ENCODE measurements at regions not wholly inside any gene's neighbourhood (a gene's known extent, or its start where the extent isn't known, plus 50 kb on each side); places are given as distances from the start of the nearest gene placed in this dataset.

DNA sequence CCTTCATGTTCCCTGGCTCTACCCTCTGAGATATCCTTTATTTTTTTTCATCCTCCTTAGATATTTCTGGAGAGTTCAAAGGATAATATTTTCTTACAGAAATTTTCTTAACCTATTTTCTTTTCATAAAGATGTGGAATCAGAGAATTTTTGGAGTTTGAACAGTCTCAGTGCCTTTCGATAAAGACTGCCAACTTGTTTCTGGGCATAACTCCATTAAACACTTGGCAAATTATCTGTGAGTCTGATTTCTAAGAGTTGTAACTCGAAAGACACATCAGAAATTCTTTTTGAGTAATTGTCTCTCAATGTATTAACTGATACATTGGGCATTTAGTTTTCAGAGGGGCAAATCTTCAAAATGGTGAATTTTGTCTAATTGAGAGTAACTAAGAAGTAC lies 1255.6 kb downstream of the NCAM2 start:
- intact Hi-C loops (cut with micrococcal nuclease; ENCODE audit: unreplicated experiment), result no loop called here
- H3K4me1 ChIP-seq (ENCODE audit: control insufficient read depth, insufficient read depth, low read length), result no peaks in the 10 kb centered on the region
- DNase-seq (ENCODE audit: low read depth, low spot score), result no peak
- ChIA-PET SMC1A (ENCODE audit: uncharacterized antibody, unreplicated experiment) (no interaction called here), CTCF (no interaction called here), RAD21 (ENCODE audit: unreplicated experiment) (no interaction called here), POLR2A (no interaction called here)
- whole genome bisulfite sequencing (ENCODE audit: insufficient coverage, insufficient replicate concordance, low lambda C conversion rate, missing lambda C conversion rate), result 19% methylated on average over 2 of the region's 2 CpGs
- no peak for ATAC-seq
- H3K4me2 ChIP-seq (ENCODE audit: control insufficient read depth, insufficient read depth), result no peak overlapping the region
- H2AFZ ChIP-seq (ENCODE audit: control insufficient read depth, low read depth, low read length), result no peak overlapping the region
- in situ Hi-C loops (cut with MboI), result no loop called here
- no TSS peak for BruUV-seq (replicated peaks)
- H3K9ac ChIP-seq (ENCODE audit: control insufficient read depth, insufficient read depth, low read length), result no peak overlapping the region
- no peaks in the 10 kb centered on the region for H3K9me3 ChIP-seq (replicated peaks; ENCODE audit: control insufficient read depth, insufficient read depth, low read length)
- no peaks in the 10 kb centered on the region for H4K20me1 ChIP-seq (ENCODE audit: control insufficient read depth, insufficient read depth)
- no peak for TF ChIP-seq NR2F1 (conservative IDR thresholded peaks at IDR 0.05)
- TF ChIP-seq SMAD5 (IDR thresholded peaks at IDR 0.05; ENCODE audit: low read depth), result no peak
- no peak for TF ChIP-seq MEF2B (IDR thresholded peaks at IDR 0.05; ENCODE audit: partially characterized antibody, poor library complexity, severe bottlenecking)
- TF ChIP-seq NFYA (IDR thresholded peaks at IDR 0.05; ENCODE audit: borderline replicate concordance, low read depth, low read length), result no peak
- no peak for TF ChIP-seq KLF5 (IDR thresholded peaks at IDR 0.05; ENCODE audit: partially characterized antibody)
- no peak for TF ChIP-seq IKZF1 (conservative IDR thresholded peaks at IDR 0.05)
- TF ChIP-seq CHD4 (IDR thresholded peaks at IDR 0.05), result no peak
- no peak for TF ChIP-seq SIN3A (IDR thresholded peaks at IDR 0.05; ENCODE audit: low read depth, low read length)
- no peak for TF ChIP-seq STAT3 (IDR thresholded peaks at IDR 0.05; ENCODE audit: low read depth, low read length)
- TF ChIP-seq CHD1 (IDR thresholded peaks at IDR 0.05; ENCODE audit: low read depth, low read length), result no peak
- TF ChIP-seq, protein P1, sequence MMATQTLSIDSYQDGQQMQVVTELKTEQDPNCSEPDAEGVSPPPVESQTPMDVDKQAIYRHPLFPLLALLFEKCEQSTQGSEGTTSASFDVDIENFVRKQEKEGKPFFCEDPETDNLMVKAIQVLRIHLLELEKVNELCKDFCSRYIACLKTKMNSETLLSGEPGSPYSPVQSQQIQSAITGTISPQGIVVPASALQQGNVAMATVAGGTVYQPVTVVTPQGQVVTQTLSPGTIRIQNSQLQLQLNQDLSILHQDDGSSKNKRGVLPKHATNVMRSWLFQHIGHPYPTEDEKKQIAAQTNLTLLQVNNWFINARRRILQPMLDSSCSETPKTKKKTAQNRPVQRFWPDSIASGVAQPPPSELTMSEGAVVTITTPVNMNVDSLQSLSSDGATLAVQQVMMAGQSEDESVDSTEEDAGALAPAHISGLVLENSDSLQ (IDR thresholded peaks at IDR 0.05), result no peak
- no peak for TF ChIP-seq FOS (IDR thresholded peaks at IDR 0.05; ENCODE audit: borderline replicate concordance, extremely low read depth, insufficient read length)
- TF ChIP-seq KAT2A (conservative IDR thresholded peaks at IDR 0.05; ENCODE audit: control insufficient read depth, low read depth, low read length), result no peak
- TF ChIP-seq ZNF24 (IDR thresholded peaks at IDR 0.05), result no peak
- TF ChIP-seq YY1 (IDR thresholded peaks at IDR 0.05; ENCODE audit: low read depth, low read length), result no peak
- no peak for TF ChIP-seq HDAC6 (IDR thresholded peaks at IDR 0.05; ENCODE audit: unreplicated experiment)
- H3K79me2 ChIP-seq (ENCODE audit: control insufficient read depth, insufficient read depth, low read length), result no peaks in the 10 kb centered on the region
- H3K27ac ChIP-seq (ENCODE audit: control insufficient read depth, insufficient read depth), result no peak overlapping the region
- no peak for FAIRE-seq
- H3K36me3 ChIP-seq (ENCODE audit: control insufficient read depth in 2 of 2, insufficient read depth in 2 of 2, low read length in 1 of 2), result no peaks in the 10 kb centered on the region
- H3K4me3 ChIP-seq, result no peak overlapping the region
- no peaks in the 10 kb centered on the region for H3K27me3 ChIP-seq (replicated peaks in 1 of 2; ENCODE audit: control insufficient read depth in 2 of 2, insufficient read depth in 2 of 2, low read length in 1 of 2)
